ENCODE measurements at regions not wholly inside any gene's neighbourhood (a gene's known extent, or its start where the extent isn't known, plus 50 kb on each side); places are given as distances from the start of the nearest gene placed in this dataset.

DNA sequence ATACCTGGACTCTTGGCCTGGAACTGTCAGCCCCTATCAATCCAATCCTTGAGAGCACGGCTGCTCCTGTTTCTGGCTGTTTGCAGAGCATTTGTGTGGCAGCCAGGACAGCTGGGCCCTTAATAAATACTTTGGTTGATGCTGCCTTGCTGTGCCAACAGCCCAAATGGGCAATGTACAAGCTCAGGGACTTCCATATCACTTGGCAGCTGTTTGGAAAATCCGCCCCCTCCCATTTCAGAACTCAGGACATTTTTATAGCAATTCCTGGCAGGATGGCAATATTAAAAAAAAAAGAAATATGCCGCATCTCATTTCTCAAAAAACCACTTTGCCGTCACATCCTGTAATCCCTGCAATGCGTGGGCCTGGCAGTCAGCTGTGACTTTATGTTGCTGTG, 218.9 kb downstream of the HS3ST1 start:
- TF ChIP-seq EGR1 (IDR thresholded peaks at IDR 0.05; ENCODE audit: low read depth) (no peak), EZH2 (IDR thresholded peaks at IDR 0.05) (no peak), POLR2A (IDR thresholded peaks at IDR 0.05; ENCODE audit: borderline replicate concordance, extremely low read depth, insufficient read depth, insufficient read length) (no peak), EZH2phosphoT487 (IDR thresholded peaks at IDR 0.05; ENCODE audit: borderline replicate concordance) (no peak), SIN3A (IDR thresholded peaks at IDR 0.05; ENCODE audit: low read depth) (no peak), MAX (IDR thresholded peaks at IDR 0.05) (no peak), FOSL1 (IDR thresholded peaks at IDR 0.05; ENCODE audit: low read depth) (no peak), SP1 (IDR thresholded peaks at IDR 0.05; ENCODE audit: low read depth) (no peak), TCF7L2 (IDR thresholded peaks at IDR 0.05; ENCODE audit: borderline replicate concordance, extremely low read depth, insufficient read depth, insufficient read length) (no peak), SRF (IDR thresholded peaks at IDR 0.05; ENCODE audit: low read depth) (no peak), POLR2AphosphoS5 (IDR thresholded peaks at IDR 0.05; ENCODE audit: low read depth, low read length) (no peak), CBX3 (IDR thresholded peaks at IDR 0.05; ENCODE audit: low read depth) (no peak)
- TF ChIP-seq, protein P1, sequence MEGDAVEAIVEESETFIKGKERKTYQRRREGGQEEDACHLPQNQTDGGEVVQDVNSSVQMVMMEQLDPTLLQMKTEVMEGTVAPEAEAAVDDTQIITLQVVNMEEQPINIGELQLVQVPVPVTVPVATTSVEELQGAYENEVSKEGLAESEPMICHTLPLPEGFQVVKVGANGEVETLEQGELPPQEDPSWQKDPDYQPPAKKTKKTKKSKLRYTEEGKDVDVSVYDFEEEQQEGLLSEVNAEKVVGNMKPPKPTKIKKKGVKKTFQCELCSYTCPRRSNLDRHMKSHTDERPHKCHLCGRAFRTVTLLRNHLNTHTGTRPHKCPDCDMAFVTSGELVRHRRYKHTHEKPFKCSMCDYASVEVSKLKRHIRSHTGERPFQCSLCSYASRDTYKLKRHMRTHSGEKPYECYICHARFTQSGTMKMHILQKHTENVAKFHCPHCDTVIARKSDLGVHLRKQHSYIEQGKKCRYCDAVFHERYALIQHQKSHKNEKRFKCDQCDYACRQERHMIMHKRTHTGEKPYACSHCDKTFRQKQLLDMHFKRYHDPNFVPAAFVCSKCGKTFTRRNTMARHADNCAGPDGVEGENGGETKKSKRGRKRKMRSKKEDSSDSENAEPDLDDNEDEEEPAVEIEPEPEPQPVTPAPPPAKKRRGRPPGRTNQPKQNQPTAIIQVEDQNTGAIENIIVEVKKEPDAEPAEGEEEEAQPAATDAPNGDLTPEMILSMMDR (IDR thresholded peaks at IDR 0.05 in 2 of 3, conservative IDR thresholded peaks at IDR 0.05 in 1 of 3; ENCODE audit: borderline replicate concordance in 1 of 3, insufficient read depth in 1 of 3, low read depth in 2 of 3, low read length in 2 of 3), result no peak
- TF ChIP-seq, protein P2, sequence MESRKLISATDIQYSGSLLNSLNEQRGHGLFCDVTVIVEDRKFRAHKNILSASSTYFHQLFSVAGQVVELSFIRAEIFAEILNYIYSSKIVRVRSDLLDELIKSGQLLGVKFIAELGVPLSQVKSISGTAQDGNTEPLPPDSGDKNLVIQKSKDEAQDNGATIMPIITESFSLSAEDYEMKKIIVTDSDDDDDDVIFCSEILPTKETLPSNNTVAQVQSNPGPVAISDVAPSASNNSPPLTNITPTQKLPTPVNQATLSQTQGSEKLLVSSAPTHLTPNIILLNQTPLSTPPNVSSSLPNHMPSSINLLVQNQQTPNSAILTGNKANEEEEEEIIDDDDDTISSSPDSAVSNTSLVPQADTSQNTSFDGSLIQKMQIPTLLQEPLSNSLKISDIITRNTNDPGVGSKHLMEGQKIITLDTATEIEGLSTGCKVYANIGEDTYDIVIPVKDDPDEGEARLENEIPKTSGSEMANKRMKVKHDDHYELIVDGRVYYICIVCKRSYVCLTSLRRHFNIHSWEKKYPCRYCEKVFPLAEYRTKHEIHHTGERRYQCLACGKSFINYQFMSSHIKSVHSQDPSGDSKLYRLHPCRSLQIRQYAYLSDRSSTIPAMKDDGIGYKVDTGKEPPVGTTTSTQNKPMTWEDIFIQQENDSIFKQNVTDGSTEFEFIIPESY (IDR thresholded peaks at IDR 0.05; ENCODE audit: extremely low read depth, insufficient replicate concordance, low read length), result no peak
